Germinal center (tissue), 1 donor: ENCODE measurements at regions not wholly inside any gene's neighbourhood (a gene's known extent, or its start where the extent isn't known, plus 50 kb on each side); places are given as distances from the start of the nearest gene placed in this dataset.
"Not testable (repeated sequence)": the region's sequence is repeated elsewhere in the genome, so short reads cannot be mapped to it uniquely, and the experiment has no call there.

ENCODE experiments used
- DNase-seq: peaks from one replicate; pipeline ENCODE4 v3.0.0; 2012; ENCODE audit warnings: mixed read lengths, low spot score

DNA sequence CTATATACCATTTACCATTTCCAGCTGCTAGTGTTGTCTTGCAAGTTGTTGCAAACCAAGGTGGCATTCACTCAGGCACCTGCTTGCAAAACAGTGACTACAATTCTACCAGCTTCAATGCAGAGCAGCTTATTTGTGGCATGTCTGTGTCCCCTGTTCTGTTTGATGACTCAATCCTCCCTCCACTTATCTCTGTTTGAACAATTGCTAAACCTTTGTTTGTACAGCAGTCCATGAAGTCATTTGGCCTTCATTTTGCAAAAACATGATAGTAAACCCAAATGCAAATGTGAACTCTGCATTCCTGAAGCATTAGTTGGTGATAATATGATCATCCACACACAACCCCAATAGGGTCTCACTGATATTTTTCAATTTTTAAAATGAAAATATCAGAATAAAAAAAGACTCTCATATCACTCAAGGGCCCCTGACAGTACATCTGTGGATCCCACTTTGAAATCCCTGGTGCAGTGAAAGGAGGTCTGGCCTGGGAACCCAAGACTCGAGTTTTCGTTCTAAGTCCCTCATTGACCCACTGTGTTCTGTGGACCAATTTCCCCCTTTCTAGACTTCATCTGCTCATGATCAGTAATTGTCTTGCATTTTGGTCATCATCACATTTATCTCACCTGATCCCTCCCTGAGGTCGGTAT, 425.4 kb downstream of the RPS24 start:
- no peak for DNase-seq

DNA sequence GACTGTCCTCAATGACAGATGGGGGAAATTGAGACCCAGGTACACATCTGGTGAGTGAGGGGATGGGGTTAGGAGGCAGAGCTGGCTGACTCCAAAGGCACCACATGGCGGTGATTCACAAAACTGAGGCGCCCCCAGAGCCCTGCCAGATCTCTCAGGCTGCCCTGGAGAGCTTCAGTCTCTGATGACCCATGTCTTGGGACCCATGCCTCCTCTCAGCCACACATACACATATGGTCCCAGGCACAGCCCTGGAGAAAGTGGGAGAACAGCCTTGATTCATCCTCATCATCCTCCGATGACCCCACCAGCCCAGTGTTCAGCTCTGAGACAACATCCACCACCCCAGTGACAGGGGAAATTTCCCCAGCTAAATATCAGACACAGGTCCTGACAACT, 426.0 kb downstream of the RPS24 start:
- no peak for DNase-seq

DNA sequence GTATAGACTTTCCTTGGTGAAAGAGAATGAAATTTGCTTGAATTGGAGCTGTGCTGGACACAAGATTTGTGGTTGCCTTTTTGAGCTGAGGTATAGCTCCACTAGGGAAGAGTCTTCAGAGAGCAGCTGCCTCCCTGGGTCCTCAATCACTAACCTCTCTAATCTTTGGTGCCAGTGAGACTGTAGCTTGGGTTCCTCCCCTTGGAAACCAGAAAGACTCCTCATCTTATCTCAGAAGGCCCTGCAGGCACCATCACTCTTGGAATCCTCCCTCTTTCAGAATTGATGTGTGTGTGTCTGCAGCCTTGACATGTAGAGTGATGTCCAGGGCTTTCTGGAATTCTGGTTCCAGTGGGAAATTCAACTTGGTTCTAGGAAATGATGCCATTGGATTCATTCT, 426.5 kb downstream of the RPS24 start:
- no peak for DNase-seq

DNA sequence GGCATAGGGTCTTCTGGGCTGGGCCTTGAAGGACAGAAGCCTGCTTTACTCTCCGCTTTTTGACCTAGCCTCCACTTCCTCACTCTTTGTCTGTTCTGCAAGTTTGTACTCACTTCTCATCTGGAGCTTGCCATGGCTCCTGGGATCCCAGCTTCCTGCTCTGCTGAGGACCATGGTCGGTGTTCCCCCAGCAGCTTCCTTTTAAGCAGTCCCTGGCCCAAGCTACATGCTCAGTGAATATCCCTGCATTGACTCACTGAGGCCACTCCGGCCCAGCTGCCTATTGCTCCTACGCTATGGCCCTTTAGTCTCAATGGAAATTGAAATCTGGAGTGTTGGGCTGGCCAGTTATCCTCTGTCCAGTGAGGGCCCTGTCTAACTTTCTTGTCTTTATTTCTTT, 427.7 kb downstream of the RPS24 start:
- no peak for DNase-seq

DNA sequence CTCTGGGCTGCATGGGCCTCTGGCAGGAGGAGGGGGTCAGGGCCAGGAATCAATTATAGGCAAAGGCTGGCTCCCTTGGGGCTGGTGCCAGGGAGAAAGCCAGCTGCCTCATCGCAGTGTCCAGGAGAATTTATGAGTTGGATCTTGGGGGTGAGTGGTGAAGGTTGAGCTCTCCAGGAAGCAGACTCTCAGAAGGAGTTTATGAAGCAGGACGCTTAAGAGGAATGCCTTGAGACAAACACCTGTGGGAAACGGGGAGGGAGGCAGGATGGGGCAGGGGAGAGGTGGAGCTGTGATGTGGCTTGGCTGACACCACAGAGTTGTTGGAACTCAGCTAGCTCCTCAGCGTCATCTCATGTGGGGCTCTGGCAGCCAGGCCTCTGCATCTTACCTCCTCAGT, 428.5 kb downstream of the RPS24 start:
- DNase-seq = no peak

DNA sequence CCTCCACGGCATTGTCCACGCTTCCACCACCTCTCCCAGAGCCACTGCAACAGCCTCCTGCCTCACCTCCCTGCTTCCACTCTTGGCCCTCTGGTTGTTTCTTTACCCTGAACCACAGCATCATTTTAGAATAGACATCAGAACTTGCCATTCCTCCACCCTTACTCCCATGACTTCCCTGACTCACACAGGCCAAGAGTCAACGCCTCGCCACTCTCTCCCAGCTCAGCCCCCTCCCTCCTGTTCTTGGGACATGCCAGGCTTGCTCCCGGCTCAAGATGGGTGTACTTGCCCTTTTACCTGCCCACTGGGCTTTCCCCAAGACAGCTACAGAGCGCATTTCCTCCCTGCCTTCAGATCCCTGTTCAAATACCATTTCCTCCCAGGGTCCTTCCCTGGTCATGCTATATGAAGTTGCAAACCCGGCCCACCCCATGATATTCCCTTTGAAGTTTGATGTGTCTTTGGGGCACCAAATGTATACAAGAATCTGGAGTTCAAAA, 429.1 kb downstream of the RPS24 start:
- DNase-seq = no peak

DNA sequence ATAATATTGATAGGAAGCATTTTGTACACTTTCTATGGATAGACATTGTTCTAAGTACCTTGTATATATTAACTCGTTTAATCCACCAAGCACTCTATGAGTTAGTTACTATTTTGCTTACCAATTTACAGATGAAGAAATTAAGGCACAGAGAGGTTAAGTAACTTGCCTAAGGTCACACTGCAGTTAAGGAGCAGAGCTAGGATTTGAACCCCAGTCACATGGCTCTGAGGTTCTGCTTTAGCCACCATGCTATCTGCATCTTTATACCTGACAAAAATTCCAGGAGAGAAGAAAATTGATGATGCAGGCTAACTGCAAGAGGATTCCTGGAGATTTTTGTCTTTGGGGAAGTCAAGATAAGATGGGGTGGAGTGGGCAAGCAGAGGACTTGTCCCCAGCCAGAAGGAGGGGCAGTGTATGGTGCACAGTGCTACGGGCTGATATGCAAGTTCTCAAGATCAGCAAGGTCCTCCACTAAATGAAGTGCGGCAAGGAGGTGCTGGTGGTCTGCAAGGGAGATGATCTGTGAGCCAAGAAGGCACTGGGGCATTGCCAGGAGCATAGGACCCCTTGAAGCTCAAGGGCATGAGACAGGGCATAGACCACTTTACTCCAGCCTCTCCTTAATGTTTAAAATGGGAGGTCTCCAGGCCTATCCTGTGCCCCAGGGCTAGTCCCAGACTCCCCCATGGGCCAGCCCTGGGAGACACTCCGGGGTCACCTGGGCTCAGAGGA, 430.6 kb downstream of the RPS24 start:
- DNase-seq = no peak

DNA sequence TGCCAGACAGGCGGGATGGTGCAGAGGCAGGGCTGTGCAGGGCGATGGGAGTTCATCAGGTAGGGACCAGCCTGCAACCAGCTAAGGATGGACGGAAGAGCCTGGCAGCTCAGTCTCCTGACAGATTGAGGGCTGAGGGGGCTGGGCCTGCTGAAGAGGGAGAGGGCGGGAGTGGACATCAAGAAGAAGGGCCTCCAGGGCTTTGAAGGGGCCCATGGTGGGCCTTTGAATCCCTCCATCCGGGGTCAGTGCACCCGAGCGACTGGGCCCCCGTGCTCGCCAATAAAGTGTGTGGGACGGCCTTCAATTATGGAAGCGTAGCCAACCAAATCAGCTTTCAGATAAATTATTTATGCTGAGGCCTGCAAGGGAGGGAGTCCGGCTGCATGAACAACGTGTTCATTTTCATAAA, 431.2 kb downstream of the RPS24 start:
- no peak for DNase-seq

DNA sequence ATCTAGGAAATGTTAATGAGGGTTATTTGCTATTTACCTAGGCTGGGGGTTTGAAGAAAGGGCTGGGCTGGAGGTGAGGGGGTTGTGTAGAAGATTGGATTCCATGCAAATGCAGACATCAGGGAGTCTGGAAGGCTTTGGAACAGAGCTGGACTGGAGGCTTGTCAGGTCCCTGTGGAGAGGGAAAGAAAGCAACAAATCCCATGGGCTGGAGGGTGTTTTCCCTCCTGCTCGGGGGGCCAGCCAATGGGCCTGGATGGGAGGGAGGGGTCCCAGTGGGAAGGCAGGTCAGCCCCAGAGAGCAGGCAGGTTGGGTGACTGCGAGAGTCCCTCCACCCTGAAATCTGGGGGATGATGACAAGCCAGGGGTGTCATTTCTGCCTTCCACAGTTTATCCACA, 431.8 kb downstream of the RPS24 start:
- no peak for DNase-seq

DNA sequence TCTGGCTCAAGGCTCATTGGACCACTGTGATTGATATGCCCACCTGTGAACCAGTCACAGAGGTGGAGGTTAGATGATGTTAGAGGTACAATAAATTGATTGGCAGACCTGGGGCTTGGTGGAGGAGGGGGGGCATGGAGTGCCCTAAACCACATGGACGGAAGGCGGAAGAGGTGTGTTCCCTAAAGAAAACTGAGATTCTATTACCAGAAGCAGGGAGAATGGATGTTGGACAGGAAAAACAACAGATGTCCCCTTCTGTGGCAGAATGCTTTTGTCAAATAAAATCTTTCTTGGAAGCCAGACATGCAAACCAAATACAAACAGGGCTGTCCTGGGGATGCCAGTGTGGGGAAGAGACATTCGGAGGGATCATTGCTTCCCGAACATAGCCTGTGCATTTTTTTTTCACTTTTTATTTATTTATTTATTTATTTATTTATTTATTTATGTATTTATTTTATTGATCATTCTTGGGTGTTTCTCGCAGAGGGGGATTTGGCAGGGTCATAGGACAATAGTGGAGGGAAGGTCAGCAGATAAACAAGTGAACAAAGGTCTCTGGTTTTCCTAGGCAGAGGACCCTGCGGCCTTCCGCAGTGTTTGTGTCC, 433.9 kb downstream of the RPS24 start:
- DNase-seq = no peak

DNA sequence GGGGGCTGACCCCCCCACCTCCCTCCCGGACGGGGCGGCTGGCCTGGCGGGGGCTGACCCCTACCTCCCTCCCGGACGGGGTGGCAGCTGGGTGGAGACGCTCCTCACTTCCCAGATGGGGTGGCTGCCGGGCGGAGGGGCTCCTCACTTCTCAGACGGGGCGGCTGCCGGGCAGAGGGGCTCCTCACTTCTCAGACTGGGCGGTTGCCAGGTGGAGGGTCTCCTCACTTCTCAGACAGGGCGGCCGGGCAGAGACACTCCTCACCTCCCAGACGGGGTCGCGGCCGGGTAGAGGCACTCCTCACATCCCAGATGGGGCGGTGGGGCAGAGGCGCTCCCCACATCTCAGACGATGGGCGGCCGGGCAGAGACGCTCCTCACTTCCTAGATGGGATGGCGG, 435.1 kb downstream of the RPS24 start:
- DNase-seq = not testable (repeated sequence)

DNA sequence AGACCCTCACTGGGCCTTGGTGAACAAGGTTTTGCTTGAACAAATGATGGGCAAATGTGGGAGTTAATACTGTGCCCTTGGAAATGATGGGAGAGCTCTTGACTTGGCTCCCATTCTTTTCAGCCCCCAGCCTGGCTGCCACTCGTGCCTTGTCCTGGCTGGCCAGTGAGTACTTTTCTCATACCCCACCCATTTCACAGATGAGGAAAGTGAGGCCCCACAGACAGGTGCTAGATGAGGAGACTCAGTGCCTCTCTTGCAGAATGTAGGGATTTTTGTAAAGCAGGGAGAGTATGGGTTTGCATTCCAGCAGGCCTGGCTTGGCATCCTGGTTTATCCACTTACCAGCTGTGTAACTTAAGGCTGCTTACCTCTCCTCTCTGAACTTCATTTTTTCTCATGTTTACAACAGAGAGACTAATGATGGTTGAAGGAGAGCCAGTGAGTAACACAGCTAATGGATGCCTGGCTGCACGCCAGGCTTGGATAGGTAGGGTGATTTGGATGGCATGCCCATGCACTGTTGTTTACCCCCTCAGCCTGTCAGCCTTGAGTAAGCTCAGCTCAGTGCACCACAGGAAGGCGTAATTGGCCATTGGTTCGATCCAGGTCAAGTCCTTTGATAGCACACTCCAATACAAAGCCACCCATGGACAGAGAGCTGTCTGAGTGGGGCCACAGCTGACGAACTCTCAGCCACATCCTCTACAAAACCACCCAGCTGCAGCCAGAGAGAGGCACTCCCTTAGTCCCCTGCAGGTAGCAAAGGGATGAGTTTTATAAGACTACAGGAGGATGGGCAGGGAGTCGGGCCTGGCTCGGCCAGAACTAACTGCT, 436.8 kb downstream of the RPS24 start:
- no peak for DNase-seq

DNA sequence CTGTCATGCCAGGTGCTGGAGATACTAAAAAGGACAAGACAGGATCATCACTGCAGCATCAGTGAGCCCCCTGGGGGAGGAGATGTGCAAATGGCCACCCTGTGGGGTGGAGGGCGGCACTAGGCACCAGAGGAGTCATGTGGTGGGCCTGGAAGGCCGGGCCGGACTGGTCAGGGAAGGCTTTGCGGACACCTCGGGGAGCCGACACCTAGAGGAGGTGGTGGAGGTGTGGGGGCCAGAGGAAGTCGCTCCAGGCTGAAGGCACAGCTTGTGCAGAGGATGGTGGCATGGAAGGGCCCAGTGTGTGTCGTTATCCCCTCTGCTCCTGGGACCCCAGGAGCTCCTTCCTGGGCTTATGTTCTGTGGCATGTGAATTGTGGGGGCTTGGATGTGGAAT, 437.7 kb downstream of the RPS24 start:
- no peak for DNase-seq

DNA sequence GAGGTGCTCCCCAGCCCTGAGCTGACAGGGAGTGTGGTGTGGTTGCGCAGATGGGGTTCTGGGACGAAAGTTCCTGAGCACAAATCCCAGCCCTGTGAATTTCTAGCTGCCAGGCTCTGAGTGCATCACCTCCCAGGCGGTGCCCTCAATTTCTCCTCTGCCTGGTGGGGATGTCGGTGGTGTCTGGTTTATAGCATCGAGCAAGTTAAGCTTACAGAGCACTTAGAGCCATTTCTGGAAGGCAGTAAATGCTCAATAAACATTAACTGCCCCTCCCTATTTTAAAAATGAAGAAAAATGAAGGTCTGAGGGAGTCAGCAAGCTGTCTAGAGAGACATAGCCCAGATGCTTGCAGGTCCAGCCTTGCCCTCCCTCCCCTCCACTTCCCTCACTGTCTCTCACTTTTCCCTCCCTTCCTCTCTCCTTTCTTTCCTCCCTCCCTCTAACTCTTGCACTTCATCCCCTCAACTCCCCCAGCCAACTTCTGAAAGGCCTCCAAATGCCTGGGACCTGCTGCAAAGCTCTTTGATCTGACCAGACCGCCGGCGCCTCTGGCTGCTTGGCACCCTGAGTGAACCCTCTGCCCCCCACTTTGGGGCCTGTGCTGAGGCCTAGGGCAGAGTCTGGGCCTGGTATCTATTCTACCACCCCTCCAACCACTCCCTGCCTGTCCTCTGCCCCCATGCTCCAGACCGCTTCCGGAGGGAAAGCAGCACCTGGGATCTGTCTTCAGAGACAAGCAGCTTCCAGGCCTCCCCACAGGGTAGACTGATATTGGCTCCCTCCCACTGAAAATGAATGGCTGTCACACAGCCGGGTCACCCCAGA, 438.3 kb downstream of the RPS24 start:
- no peak for DNase-seq

DNA sequence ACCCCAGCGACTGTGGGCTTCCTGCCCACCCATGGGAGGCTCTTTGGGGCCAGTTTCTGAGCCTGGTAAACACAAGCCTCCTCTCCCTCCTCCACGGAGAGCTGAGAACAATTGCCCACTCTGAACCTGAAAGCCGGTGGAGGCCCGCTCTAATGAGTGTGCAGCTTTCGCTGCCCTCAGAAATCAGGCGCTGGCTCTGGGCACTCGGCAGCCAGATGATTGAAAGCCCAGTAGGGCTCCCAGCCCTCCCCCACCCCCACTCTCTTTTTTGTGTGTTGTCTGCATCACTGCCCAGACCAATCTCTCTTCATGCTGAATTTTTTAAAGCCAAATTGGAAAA, 438.9 kb downstream of the RPS24 start:
- DNase-seq = no peak

DNA sequence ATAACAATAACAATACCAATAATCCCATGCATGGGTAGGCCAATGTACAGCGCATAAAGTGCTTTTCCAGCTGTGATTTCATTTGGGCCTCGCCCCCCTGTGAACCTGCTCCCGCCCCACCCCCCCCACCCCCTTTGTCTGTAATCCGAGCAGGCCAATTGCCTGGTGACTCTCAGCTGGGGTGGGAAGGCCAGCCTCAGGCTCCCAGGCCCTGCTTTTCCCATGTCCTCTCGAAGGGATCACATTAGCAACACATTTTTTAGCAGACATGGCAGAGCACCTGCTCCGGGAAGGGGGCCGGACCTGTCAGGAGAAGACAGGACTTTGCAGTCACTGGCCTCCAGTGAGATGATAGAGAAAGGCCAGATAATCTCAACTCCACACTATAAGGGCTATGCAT, 439.3 kb downstream of the RPS24 start:
- no peak for DNase-seq

DNA sequence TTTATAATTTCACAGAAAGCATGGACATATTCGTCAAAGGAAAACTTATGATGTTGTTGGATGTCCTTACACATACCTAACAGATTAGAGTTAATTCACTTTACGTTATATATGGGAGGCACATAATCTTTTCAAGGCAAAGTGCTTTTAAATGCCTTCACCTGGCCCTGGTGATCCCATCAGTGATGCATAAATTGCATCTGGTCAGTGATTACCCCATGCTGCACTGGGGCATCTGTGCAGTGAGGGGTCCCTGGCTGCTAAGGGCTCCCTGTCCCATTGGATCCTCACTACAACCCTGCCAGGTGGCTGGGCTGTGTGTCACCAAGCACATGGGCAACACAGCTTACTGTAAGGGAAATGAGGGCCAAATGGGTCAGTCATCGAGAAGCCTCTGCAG, 441.1 kb downstream of the RPS24 start:
- DNase-seq = no peak

DNA sequence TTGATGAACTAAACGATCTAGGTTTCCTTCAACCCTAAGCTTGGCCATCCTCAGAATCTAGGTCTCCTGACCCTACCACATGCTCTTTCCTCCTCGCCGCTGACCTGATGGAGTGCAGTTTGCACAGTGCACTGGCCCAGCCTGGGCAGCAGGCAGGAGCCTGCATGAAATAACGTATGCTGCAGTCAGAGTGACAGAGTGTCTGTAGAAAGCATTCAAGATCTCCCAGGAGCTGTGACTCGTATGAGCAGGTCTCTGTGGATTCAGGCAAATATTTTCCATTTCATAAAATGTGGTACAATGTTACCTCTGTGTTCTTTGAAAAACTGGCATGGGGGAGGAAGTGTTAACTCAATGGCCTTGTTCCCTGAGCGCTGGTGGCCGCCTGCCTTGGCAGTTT, 441.8 kb downstream of the RPS24 start:
- no peak for DNase-seq

DNA sequence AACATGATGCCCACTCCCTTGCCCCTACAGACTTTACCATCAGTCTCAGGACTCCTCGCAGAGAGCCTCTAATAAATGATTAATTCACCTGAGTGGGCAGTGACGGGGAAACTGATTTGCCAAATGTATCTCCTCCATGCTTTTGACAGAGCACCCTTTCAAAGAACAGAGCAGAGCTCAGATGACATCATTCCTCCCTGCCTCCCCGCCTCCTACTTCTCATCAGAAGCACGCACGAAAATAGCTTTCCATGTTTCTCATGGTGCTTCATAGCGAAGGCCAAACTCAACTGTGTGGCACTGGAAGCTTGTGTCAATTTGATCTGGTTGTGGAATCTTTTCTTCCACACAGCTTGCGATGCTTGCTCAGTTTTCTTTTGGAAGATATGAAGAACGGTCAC, 442.5 kb downstream of the RPS24 start:
- no peak for DNase-seq

DNA sequence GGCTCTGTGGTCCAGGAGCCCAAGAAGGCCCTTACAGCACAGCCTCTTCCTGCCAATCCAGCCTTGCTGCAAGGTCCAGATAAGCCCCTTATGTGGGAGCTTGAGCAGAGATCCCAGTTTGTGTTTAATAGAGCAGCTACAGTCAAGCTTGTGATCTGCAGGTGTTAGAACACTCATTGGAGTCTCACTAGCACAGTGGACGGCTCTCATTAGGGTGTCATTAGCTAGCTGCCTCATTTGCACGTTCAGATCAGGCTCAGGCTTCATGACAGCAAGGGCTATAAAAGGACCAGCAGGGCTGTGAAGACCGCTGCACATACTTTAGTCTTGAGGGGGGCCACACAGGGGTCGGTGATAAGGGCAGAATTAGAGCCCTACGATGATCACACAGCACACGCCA, 443.2 kb downstream of the RPS24 start:
- no peak for DNase-seq

DNA sequence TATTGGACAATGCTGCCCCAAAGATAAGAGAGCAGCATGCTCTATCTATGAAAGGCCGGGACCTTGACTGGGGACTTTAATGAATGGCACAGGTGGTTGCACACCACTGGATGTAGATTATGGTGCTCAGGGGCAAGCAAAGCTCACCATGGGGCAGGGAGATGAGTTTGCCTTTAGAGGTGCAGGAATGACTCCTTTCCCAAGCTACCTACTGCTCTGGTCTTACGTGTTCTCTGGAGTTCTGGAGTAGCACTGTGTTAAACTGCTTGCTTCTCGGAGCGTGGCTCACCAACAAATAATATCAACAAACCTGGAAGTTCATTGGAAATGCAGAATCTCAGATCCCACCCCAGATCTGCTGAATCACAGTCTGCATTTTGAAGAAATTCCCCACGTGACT, 445.3 kb downstream of the RPS24 start:
- DNase-seq = no peak

DNA sequence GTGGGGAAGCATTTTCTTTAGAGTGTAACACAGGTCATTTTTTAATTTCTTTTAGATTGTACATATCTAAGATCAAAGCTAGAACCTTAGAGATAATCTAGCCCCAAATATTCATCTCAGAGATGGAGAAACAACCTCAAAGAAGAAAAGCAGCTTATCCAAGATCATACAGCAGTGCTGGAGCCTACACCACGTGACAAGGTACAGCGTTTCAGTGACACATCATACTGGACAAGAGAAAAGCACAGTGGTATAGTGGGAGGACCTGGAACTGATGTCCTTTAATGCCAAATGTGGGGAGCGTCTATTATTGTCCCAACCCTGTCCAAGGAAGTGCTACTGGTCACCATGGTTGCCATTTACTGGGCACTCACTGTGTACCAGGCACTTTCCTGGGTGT, 445.8 kb downstream of the RPS24 start:
- no peak for DNase-seq
